ENCODE measurements at regions not wholly inside any gene's neighbourhood (a gene's known extent, or its start where the extent isn't known, plus 50 kb on each side); places are given as distances from the start of the nearest gene placed in this dataset.

DNA sequence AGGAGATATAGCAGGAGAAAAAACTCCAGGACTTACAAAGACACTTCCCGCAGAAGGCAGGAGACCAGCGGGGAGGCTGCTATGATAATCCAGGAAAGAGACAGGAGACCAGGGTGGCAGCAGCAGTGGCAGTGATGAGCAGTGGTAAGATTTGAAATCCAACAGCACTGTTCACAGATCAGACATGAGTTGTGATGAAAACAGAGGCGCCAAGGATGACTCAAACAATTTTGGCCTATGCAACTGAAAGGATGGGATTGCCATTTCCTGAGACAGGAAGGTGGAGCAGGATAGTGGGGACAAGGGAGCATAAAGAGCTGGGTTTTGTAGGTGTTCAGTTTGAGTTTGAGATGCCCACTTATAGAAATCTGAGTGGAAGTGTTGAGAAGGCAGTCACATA, 108.6 kb upstream of the DYRK2 start:
- DNase-seq, result peak; percentile 35

DNA sequence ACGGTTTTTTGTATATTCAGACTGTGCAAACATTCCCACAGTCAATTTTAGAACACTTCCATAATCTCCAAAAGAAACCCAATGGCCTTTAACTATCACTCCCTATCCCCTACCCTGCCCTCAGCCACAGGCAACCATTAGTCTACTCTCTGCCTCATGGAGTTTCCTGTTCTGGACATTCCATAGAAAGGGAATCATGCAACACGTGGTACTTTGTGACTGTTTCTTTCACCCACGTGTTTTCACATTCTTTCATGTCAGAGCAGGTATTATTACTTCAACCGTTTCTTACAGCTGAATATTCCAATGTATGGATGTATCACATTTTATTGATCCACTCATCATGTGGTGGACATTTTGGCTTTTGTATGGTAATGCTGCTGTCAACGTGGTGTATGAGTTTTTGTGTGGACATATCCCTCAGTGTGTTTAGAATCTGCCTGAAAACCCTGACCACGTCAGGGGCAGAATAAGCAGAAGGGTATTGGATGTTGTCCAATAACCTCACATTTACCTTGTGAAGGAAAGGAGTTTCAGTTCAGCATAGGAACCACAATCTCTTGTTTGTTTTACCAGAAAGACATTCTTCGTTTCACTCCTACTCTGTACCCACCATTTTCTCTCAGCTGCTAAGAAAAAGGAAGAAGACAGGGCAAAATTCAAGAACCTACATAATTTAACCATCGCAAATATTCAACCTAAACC, 107.5 kb upstream of the DYRK2 start:
- peak; percentile 46 for DNase-seq

DNA sequence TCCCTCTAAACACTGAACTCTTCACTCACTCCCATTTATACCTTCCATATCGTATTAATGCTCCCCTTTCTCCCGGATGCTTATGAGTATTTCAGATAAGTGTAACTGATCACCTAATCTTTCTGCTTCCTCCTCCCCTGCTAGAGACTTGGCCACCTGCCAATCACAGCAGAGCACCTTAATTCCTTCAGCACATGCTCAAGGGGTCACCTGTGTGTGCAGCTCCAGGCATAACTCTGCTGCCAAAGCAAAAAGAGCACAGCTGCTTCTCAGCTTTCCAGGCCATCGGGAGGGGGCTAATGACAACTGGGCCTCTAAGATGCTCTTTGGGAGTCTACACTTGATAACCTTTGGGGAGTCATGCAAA, 106.9 kb upstream of the DYRK2 start:
- no peak for DNase-seq

DNA sequence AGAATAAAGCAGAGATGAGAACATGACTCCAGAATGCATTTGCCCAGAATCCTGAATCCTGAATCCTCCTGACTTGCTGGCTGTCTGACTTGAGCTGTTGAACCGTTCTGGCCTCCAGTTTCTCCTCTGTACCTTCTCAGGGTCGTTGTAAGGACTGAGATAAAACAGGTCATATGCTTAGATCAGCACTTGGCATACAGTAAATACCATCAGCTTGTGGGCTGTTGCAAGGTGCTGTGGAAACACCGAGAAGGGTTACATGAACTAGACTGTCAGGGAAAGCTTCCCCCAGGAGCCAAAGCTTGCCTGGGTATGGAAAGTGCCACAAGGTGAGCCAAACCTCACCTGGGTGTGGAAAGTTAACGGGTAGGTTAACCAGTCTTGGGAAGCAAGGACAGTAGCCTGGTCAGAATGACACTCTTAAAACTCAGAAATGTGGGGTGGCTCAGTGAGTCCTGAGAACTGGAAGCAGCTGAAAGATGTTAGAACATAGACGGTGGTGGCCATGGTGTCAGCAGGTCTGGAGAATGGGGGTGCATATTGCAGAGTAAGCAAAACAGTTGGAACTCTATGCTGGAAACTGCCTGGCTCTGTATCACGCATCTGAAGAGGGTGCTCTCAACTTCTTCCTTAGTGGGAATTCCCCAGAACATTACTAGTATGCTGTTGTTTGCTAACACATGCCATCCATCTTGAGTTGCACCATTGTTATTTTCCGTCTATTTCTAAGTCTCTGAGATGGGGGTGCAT, 105.3 kb upstream of the DYRK2 start:
- DNase-seq, result no peak

DNA sequence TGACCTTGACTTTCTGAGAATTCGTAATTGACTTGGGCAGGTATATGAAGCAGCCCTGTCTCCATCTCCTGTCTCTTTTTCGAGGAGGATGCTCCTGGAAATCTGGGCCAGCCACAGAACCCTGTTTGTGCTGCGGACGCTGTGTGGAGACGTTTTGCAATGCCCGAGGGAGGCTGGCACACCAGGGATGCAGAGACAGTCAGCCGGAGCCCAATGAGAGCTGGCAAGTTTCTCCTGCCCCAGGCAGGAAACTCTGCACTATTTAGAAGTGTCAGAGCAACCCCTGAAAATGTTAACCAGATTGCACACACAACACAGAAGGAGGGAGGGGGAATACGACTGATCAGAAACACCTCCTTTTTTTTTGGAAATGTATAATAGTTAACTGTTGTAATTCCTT, 103.2 kb upstream of the DYRK2 start:
- no peak for DNase-seq

DNA sequence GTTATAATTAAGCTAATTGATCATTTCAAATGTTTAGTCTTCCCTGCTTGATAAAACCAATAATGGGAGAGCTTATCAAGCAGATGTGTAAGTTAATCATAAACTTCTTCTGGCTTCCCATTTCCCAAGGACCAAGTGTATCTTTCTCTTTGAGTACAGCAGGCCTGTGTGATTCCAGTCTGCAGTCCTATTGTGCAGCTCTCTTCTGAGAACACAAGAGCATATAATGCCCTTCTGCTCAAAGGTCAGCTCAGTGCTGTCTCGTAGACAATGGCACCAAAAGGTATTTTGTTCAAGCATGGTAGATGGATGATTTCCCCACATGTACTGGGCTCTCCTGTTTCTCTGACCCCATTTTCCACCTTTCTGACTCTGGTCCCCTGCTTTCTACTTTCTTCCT, 101.8 kb upstream of the DYRK2 start:
- DNase-seq, result no peak

DNA sequence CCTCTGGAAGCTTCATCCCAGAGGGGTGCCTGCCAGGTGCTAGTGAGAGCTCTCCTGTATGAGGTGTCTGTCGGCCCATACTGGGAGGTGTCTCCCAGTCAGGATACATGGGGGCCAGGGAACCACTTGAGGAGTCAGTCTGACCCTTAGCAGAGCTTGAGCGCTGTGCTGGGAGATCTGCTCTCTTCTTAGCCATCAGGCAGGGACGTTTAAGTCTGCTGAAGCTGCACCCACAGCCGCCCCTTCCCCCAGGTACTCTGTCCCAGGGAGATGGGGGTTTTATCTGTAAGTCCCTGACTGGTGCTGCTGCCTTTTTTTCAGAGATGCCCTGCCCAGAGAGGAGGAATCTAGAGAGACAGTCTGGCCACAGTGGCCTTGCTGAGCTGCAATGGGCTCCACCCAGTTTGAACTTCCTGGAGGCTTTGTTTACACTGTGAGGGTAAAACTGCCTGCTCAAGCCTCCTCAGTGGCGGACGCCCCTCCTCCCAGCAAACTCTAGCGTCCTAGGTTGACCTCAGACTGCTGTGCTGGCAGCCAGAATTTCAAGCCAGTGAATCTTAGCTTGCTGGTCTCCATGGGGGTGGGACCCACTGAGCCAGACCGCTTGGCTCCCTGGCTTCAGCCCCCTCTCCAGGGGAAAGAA, 93.3 kb upstream of the DYRK2 start:
- DNase-seq, result peak; percentile 20

DNA sequence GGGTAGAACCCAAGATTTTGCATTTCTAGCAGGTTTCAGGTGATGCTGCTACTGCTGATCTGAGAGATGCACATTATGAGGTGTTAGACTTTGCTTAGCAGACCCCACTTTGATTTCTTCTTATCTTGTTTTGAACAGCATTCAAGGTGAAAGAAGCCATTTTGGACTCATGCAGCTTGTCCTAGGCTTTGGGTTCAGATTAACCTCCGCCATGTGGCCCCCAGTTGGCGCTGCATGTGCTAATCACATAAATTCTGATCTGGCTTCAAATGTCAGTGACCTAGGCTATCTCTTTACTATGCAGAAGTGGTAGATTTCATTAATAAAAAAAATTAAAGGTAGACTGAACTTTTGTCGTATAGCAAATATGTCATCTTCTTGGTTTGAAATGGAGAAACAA, 89.8 kb upstream of the DYRK2 start:
- DNase-seq, result no peak

DNA sequence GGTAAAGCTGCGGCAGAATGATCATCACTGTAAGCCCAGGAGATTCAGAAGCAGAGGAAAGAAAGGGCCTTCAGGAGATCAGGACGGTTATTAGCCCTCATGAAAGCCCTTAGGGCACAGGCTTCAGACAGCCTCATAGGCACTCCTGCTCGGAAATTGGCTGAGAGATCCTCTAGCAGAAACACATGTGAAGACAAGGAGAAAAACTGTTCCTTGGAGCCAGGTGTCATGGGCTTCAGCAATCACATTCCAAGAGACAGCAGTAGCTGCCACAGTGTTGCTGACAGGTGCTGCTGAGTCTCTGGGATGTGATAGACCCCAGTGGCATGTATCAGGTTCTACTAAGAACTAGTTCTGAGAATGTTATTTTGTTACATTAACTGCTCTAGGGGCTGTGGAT, 88.8 kb upstream of the DYRK2 start:
- DNase-seq, result no peak

DNA sequence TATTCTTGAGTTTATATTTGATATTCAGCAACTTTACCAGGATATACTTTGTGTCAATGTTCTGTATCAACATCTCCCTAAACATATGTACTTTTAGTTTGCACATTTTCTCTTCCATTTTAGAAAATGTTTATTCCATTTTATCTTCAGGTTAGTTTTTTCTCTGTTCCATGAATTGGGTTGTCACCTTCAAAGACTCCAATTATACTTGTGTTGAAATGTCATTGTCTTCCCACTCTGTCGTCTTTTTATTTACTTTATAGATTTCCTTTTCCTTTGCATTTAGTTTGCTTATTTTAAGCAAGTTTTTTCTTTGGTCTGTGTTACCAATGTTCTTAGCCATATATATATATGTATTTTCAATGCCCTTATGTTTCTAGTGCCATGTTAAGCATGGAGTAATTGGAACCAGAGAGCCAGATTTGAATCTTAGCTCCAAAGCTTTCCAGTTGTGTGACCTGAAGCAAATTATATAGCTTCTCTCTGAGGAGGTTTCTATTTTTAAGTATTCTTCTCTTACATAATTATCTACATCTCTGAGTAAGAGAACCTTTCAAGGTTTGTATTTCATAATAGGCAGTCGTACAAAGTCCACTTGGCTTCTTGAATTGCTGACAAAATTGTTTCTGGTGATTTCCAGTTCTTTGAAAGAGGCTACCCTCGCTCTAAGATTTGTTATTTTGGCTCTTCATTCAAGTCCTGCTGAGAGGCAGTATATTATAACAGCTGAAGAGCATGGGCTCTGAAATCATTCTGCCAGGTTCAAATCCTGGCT, 85.8 kb upstream of the DYRK2 start:
- no peak for DNase-seq

DNA sequence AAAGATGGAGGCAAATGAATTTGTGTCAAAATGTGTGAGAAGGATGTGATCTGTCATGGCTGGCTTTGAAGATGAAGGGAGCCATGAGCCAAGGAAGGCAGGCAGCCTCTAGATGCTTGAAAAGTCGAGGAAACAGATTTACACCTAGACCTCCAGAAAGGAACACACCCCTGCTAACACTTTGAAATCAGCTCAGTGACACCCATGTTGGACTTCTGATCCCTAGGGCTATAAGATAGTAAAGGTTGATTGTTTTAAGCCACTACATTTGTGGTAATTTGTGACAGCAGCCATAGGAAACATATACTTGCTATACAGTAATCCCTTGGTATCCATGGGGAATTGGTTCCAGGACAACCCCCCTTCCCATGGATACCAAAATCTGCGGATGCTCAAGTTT, 80.5 kb upstream of the DYRK2 start:
- no peak for DNase-seq

DNA sequence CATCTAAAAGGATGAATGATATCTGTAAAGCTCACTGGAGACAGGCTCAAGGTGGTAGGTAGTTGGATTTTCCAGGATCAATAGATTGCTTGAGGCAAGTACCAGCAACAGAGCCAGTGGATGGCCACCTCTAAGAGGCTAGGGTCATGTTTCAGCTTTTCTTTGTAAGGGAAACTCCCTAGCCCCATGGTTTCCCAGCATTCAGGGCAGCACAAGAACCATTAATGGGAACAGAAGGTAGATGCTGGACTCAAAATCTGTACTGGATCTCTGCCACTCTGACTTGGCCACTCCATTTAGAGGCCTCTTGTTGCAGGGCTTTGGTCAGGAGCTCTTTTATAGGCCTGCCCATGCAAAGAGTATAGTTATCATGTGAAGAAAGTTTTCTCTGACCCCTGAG, 76.1 kb upstream of the DYRK2 start:
- no peak for DNase-seq

DNA sequence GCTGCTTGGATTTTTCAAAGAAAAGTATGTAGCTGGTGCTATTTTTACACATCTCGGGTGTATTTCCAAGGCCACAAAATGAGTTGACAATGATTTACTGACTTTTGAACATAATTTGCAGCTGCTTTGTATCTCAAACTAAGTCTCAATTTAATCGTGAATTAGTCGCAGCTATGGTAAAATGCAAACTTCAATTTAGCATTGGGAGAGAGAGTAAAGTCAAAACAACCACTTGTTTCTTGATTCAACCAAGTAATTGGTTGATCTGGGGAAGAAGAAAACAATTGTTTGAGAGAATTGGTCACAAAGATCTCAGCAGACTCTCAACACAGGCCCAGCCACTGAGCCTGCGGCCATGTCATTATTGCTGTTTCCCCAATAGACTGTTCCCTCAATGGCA, 75.0 kb upstream of the DYRK2 start:
- DNase-seq, result no peak

DNA sequence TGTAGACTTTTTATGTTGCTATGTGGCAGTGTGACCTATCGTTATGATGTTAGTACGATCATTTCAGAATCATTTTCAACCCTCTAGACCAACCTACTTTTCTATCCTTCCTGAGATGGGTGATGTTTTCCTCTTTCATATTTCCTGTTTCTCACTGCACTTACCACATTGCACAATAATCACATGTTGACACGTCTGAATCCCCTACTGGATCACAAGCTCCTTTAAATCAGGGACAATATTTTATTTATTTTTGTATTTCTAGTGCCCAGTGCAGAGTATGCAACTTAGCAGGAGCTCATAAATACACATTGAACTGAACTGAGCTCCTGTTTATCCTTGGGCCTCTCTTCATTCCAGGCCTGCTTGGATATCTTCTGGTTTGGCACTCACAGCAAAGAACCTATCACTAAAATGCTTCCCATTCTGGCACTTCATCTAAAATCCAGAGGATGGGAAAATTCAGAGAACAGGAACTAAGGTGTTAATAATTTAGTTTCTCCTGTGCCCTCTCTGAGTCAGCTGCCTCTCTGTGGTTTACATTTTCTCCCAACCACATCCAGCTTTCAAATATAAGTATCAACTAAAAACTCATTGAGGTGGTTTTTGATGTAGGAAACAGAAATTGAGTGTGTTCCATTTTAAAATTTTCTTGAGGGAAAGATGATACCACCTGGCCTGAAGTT, 69.4 kb upstream of the DYRK2 start:
- DNase-seq, result no peak

DNA sequence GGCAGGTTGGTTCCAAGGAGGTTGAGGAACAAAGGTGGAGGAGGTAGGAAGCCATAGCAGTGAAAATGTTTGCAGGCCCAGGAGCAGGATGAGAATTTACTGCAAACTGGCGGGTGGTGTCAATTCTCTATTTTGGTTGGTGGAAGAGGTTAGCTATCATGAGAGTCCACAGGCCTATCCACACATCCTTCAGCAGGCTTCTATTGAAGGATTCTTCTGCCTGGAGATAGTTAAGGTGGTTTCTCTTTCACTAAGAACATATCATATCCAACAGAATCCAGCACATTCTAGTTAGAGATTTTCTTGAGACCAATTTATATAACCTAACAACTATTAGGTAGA, 68.9 kb upstream of the DYRK2 start:
- DNase-seq, result no peak

DNA sequence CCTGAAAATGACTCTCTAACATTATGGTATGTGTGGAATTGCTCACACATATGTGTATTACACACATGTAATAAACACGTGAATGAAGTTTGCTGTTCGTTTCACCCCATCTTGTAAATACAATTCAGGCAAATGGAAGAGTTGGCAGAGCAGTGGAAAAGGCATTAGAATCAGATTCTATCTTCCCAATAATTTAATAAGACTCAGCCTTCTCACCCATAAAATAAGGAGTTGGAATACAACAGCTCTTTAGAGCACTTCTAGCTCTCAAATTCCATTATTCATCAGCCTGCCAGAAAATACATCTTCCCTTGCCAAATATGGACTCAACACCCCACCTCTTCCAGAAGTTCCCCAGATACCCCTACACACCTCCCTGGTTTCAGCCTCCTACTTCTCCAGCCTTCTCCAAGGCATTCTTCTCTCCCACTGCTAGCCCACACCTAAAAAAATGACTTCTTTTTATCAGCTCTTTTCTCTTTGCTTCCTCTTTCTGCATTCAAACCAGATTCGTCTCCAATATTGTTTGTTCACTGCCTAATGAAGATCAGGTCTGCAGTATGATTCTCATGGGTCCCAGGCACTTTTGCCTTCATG, 66.2 kb upstream of the DYRK2 start:
- DNase-seq, result no peak

DNA sequence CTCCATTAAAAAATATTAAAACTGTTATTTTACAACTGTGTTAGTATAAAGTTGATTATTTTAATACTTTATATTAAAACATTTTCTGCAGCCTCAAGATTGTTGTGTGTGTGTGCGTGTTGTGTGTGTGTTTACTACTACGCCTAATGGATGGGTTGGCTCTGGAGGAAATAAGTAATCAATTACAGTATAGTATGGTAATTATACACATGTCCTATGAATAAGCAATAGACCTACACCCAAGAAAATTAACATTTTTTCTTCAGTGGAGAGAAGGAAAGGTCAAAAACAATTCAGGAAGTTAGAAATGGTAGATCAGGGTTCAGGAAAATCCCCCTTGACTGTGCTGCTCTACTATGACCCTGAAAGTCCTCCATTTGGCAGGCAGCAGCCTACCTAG, 65.7 kb upstream of the DYRK2 start:
- DNase-seq, result no peak

DNA sequence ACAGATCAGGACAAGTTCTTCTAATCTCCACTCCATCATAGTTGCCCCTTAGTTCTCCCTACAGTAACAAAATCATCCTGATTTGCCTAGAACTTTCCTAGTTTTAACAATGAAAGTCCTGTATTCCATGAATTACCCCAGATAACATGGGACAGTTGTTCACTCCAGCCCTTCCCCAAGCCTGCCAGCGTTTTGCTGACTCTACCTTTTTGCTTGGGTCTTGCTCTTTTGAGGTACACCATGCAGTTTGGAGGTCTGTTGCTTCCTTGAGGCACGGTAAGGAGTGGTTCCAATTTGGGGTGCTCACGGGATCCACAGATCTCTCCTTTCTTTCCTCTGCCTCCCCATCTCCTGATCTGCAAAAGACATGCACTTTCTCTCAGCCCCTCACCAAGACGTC, 61.6 kb upstream of the DYRK2 start:
- no peak for DNase-seq

DNA sequence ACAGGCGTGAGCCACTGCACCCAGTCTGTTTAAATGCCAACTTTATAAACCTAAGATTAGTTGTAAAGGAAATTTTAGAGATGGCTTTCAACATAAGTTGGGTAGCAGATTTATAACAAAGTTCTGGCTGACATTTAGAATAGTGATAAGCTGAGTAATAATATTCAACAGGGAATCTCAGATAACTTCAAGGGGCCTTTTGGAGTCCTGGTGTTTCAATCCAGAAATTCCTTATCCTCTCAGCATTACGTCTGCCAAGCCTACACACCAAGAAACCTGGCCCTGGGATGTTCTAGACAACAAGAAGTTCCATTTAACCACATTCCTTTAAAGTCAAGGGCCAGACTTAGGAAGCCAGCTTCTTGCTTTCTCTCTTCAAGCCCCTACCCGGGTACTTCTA, 59.5 kb upstream of the DYRK2 start:
- no peak for DNase-seq

DNA sequence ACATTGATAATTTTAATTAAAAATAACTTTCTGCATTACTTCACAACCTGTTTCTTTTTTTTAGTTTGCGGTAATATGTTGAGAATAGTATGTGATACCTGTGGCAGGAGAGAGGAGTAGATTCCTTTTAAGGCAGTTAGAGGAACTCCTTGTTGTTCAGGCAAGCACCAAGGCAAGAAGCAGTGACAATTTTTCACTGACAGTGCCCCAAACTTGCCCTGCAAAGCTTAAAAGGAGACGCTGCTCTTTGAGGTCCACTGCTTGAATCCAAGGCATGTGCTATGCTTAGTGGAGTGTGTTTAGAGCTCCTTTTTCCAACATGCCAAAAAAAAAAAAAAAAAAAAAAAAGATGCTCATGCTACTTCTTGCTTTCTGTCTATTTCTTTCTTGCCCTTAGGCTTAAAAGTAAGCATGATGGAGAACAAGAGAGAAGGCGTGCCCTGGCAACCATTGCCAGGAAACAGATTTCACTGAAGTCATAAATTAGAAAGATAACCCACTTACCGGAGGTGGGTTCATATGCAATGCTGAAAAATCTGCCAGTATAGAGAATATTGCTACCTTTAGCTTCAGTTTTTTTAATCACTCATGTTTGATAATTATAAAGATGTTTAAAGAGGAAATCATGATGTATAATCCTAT, 58.3 kb upstream of the DYRK2 start:
- DNase-seq, result no peak

DNA sequence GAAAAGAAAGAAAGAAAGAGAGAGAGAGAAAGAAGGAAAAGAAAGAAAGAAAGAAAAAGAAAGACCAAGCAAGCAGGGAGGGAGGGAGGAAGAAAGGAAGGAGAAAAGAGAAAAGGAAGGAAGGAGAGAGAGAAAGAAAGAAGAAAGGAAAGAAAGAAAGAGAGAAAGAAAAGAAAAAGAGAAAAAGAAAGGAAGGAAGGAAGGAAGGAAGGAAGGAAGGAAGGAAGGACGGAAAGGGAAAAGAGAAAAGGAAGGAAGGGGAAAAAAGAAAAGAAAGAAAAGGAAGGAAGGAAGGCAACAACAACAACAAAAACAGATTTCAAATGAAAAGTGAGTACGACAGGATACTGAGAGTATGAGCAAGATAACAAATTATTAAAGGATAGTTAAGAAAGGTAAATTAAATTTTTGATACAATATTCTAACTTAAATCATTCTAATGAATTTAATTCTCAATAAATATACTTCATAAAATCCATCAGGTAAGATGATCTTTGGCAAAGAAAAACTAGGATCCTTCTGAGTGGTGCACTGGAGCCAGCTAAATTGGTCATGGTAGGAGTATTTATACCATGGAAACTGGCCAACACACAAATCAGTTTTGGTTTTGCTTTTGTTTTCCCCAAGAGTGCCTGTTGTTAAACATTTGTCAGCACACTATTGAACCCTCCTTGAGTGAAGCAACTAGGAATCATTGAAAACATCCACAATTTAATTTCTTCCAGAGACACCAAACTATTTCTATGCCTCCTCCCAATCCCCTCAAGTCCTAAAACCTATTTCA, 56.1 kb upstream of the DYRK2 start:
- DNase-seq, result peak; percentile 58
